Breast epithelium (tissue), 3 donors: ENCODE measurements at regions not wholly inside any gene's neighbourhood (a gene's known extent, or its start where the extent isn't known, plus 50 kb on each side); places are given as distances from the start of the nearest gene placed in this dataset.
"Not testable (repeated sequence)": the region's sequence is repeated elsewhere in the genome, so short reads cannot be mapped to it uniquely, and the experiment has no call there.

Source experiments
- POLR2A ChIP-seq: fragments of 450-650 bp; IDR thresholded peaks from one replicate; pipeline ENCODE4 v1.6.1; 2016; ENCODE audit warnings: antibody characterized with exemption, mild to moderate bottlenecking, moderate library complexity
- POLR2AphosphoS5 ChIP-seq, 3 donors: sonication (generic); formaldehyde crosslinking; IDR thresholded peaks; one replicate each; pipeline ENCODE4 v1.6.1; 2017; ENCODE audit warnings: antibody characterized with exemption in 3 of 3
- TF ChIP-seq, protein P1 (sequence below), 3 donors: fragments of 450-650 bp; IDR thresholded peaks; one replicate each; pipeline ENCODE4 v1.5.1; 2016 to 2017; ENCODE audit warnings: antibody characterized with exemption in 3 of 3, mild to moderate bottlenecking in 3 of 3, moderate library complexity in 3 of 3

DNA sequence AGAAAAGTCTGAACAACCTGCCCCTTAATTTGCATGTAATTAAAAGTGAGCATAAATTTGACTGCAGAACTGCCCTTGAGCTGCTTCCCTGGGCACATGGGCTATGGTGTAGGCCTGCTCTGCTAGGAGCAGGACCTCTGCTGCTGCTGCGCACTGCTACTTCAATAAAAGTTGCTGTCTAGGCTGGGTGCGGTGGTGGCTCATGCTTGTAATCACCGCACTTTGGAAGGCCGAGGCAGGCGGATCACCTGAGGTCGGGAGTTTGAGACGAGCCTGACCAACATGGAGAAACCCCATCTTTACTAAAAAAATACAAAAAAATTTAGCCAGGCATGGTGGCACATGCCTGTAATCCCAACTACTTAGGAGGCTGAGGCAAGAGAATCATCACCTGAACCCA lies 355.7 kb downstream of the KCNJ2 start:
- TF ChIP-seq, protein P1, sequence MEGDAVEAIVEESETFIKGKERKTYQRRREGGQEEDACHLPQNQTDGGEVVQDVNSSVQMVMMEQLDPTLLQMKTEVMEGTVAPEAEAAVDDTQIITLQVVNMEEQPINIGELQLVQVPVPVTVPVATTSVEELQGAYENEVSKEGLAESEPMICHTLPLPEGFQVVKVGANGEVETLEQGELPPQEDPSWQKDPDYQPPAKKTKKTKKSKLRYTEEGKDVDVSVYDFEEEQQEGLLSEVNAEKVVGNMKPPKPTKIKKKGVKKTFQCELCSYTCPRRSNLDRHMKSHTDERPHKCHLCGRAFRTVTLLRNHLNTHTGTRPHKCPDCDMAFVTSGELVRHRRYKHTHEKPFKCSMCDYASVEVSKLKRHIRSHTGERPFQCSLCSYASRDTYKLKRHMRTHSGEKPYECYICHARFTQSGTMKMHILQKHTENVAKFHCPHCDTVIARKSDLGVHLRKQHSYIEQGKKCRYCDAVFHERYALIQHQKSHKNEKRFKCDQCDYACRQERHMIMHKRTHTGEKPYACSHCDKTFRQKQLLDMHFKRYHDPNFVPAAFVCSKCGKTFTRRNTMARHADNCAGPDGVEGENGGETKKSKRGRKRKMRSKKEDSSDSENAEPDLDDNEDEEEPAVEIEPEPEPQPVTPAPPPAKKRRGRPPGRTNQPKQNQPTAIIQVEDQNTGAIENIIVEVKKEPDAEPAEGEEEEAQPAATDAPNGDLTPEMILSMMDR (IDR thresholded peaks at IDR 0.05), result not testable (repeated sequence)
- TF ChIP-seq POLR2AphosphoS5 (IDR thresholded peaks at IDR 0.05); POLR2A: not testable (repeated sequence)
